NB4 (cell line): ENCODE measurements at regions not wholly inside any gene's neighbourhood (a gene's known extent, or its start where the extent isn't known, plus 50 kb on each side); places are given as distances from the start of the nearest gene placed in this dataset.

Experiments used
- CTCF ChIP-seq: IDR thresholded peaks from one replicate; pipeline ENCODE4 v1.5.1; 2012; ENCODE audit warnings: low read depth, low read length
- MAX ChIP-seq: IDR thresholded peaks from 2 replicates; pipeline ENCODE4 v1.6.1; 2011; ENCODE audit warnings: low read depth, low read length
- POLR2A ChIP-seq: IDR thresholded peaks from 2 replicates; pipeline ENCODE4 v1.6.1; 2011; ENCODE audit warnings: mild to moderate bottlenecking; ENCODE audit not compliant: insufficient read length; ENCODE audit errors: extremely low read depth

- TF ChIP-seq POLR2A (no peak), CTCF (no peak), MAX (no peak)
Observed at GRCh38 chr2:2590841-2591541, 259.9 kb upstream of the MYT1L start.
